Muscle of arm (tissue), 1 donor: ENCODE measurements at regions not wholly inside any gene's neighbourhood (a gene's known extent, or its start where the extent isn't known, plus 50 kb on each side); places are given as distances from the start of the nearest gene placed in this dataset.
A peak's percentile ranks its signal among the peaks of the same experiment; 100 is the strongest.

ENCODE experiments used
- DNase-seq: peaks from one replicate; pipeline ENCODE4 v3.0.0-alpha.2; 2013

DNA sequence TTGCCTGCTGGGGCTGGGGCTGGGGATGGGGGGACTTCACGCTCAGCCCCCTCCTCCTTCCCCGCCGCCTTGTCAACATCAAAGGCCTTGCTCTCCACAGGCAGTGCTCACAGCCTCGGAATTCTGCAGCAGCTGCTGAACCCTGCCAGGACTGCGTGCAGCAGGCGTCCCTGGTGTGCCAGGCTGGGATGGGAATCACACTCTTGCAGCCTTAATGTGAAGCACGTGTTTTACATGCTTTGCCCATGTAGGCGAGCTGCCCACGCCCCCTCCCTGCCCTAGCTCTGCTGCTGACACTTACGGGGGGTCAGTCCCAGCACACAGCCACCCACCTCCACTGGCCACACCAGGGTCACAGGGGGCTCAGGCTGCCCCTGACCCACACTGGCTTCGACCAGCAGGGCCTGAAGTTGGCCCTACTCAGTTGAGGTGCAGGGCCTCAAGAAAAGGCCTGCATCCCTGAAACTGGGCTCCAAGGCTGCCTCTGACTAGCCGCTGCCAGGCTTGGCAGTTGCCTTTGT is 276.2 kb upstream of the RTL1 start:
- no peak for DNase-seq

DNA sequence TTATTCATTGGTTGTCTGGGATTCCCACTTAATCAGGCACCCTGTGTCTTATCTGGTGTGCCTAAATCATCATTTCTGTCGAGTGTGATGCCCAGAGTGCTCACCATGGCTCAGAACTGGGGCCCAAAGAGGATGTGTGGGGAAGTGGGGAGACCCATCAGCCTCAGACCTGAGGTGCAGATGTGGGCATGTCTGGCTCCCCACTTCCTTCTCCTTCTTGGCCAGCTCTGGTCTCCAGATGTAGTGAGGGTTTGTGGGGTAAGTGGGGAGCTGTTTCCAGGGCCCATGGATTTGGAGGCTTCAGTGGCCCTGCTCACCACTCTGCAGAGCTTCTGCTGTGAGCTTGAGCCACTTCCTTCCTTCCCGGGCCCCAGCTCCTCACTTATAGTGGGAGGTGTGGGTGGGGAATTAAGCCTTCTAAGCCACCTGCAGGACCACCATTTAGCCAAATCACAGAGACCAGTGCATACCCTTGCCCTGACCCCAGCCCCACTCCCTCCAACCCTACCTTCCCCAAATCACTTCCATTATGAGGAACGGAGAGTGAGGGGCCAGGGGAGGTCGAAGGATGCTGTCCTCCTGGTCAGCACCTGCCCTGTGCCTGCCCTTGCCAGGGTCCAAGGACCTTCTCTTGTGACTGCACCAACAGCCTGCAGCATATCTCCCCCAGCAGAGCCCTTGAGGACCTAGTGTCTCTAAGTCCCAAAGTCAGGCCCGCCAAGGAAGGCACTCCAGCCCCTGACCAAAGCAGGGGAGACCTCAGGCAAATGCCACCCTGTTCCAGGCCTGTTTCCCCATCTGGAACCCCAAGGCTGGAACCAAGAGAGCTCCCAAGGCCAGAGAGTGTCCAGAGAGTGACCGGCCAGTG is 278.2 kb upstream of the RTL1 start:
- no peak for DNase-seq

DNA sequence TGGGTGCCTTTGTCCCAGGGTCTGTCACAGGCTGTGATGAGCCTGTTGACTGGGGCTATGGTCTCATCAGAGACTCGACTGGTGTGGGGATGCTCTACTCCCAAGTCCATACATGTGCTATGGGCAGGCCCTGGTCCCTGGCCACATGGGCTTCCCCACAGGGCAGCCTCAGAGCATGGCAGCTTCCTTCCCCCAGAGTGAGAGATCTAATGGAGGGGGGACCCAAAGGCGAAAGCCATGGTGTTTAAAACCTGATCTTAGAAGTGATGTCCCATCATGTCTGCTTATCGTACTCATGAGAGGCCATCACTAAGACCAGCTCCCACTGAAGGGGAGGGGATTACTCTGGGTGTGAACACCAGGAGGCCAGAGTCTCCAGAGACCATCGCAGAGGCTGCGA is 279.0 kb upstream of the RTL1 start:
- no peak for DNase-seq

DNA sequence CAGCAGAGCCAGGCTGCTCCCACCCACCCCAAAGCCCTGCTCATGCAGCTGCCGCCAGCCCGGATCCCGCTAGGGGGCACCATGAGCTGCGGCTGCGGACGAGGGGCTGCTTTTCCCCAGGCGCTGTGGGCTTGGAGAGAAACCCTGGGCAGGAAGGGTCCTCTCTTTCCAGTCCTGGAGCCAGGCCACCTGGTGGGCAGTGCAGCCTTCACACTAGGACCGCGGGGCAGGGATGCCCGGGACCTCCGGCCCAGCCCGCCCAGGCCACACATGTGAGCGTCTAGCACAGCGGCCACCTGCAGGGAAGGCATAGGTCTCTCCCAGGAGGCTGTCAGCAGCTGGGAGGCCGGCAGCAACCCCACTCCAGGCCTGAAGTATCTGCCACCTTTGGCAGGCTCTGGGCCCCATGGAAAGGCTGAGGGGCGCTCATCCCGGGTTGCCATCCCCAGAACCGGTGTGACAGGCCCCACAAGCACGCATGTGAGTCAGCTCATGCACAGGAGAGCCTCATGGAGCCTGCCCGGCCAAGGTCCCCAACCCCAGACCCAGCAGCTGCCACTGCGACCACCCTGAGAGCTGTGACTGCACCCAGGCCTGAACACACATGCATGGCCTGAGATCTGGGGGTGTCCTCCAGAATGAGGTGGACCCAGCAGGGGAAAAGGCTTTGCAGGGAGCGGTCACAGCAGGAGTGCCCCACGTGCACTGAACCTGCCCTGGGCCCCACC is 280.0 kb upstream of the RTL1 start:
- no peak for DNase-seq

DNA sequence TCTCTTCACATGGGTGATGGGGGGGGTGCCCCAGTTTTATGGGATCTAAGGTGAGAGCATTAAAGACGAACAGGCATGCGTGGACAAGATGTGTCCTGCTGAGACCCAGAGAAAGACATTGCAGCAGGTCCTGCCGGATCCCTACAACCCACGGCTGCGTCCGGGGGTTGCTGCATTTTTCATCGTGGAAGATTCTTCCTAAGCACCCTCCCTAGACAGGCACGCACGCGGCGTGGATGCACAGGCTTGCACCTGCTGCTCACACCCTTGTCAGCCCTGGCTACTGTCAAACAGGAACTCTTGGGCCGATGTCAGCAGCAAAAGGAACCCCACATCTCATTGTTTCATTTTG is 280.6 kb upstream of the RTL1 start:
- no peak for DNase-seq

DNA sequence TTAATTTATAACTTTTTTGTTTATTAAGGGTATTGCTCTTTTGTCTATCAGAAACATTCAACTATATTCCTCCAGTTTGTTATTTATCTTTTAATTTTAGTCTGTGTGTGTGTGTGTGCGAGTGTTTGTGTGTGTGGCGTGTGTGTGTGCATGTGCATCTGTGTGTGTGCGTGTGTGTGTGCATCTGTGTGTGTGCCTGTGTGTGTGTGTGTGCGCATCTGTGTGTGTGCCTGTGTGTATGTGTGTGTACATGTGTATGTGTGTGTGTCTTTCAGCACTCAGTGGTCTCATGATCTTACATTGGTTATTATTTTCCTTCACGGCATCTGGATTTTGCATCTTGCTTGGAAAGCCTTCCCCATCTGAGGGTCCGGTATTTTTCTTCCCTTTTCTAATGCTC is 281.1 kb upstream of the RTL1 start:
- DNase-seq = peak; percentile 41

DNA sequence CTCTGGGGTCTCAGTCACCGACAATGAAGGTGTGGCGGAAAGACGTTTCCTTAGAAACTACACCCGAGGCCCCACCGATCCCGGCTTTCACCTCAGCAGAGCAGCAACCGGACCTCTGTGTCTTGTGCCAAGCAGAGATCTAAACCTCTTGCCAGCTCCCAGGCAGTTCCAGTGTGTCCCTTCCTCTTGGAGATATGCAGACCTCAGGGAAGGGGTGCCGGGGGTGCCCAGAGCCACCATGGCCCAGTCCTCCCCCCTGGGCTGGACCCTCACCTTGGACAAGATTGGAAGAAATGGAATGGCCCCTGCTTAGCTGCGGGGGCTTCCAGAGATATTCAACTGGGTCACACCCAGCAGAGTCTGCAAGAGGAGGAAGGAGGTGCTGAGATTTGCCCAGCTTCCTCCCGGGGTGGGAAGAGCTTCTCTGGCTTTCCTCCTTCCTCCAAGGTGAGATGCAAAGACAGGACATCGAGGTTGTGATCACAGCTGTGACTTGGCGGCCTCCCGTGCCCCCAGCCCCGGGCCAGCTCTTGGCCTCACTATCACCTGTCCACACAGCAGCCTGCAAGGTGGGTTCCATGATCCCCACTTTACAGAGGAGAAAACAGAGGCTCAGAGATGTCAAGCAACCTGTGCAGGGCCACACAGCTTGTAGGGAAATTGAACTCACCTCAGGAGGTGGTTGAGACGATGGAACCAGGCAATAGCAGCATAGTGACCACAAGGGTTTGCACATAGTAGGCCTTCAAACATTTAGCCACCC is 281.7 kb upstream of the RTL1 start:
- DNase-seq = no peak

DNA sequence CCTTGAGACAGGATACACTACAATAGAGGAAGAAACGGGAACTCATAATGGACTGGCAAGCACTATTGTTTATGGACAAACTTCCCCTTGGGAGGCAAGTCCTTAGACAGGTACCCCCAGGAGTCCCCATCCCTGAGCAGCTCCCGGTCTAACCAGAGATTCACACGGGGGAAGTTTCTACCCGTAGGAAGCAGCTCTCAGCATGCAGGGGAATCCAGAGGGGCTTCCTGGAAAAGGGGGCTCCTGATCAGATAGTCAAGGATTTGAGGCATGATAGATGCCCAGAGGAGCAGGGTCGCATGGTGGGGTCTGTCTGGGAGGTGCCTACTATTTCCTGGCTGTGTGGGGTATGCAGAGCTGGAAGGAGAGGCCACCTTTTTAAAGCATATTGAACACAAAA is 282.4 kb upstream of the RTL1 start:
- DNase-seq = no peak

DNA sequence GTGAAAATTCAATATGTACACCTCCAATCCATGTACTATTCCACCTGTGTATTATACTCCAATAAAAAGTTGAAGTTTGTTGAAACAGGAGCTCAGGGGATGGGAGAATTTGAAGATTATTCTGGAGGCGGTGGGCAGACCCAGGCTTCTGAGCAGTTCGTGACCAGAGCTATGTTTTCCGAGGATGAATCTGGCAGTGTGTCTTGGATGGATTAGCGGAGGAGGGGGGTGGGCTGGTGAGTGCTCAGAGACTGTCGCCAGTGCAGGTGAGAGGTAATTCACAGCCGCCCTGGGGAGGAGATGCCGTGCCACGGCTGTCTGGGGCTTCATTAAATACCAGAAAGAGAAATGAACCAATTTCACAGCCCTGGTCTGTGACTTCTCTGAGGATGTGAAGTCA is 283.0 kb upstream of the RTL1 start:
- DNase-seq = no peak

DNA sequence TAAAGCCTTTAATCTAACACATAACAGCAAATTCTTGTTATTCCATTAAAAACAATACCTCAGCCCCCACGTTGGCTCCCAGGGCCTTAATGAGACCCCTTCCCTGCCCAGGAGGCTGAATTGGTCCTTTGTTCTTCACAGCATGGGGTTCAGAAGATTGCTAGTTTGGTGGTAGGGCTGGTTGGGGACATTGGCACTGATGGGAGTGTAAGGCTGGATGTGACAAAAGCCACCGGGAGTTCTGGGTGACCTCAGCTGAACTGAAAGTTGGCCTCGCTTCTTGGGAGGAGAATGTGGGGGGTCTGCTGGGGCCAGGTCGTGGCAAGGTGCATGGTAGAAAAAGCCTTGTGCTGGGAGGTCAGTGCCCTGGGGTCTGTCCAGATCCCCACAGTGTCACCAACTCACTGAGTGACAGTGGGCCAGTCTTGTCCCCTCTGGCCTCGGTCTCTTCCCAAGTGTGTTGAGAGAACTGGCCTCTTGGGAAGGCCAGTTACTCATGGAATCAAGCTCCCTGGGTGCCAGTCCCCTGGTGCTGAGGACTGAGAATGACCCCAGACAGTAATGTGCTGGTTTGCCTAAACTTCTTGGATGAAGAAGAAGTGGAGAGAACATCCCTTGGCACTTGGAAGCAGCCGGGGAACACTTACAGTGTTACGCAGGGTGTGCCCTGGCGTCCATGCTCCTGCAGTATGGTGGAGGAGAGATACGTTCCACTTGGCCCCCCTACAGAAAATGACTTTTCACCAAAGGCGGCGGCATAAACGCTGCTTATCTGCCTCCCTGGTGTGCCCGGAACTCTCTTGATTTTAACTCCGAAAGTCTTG is 283.7 kb upstream of the RTL1 start:
- DNase-seq = no peak

DNA sequence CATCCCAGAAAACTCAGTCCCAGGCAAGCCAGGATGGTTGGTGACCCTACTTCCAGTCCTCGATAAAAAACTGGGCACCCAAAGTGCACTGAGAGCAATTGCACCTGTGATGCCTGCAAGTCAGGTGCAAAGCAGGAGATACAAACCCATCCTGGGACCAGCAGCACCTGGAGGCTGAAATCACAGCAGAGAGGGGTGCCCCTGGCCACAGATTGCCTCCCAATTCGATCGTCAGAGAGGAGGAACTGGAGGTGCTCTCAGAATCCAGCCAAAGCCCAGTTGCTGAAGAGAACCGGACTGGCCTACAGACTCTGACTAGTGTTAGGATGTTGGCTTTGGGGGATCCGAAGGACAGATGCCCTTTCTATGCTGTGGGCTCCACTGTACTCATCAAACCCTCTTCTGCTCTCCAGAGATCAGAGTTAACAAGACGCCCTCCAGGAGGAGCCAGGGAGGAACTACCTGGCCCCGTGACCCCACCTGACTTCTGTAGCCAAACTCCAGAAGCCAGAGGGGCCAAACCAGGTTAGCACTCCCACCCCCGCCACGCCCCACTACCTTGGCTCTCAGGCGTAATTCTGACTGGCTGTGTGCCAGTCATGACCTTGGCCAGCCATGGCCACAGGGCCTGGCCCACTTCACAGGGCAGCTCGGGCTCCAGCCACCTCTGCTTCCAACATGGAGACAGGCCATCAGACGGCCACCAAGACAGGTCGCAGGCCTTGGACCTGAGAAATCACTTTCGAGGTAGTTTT is 284.5 kb upstream of the RTL1 start:
- no peak for DNase-seq

DNA sequence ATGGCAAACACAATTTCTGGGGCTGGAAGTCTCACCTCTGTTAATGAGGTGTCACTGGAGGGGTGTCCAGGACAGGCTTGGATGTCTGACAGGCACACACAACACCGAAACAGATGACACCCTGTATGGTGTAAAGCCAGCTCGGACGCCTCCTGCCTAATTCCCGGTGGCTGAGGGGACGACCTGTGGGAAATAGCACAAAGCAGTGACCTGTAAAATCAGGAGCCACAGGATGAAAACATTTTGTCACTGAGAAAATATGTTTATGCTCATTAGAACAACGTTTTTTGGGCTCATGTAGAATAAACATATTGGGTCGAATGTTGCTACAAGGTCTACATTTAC is 285.0 kb upstream of the RTL1 start:
- no peak for DNase-seq

DNA sequence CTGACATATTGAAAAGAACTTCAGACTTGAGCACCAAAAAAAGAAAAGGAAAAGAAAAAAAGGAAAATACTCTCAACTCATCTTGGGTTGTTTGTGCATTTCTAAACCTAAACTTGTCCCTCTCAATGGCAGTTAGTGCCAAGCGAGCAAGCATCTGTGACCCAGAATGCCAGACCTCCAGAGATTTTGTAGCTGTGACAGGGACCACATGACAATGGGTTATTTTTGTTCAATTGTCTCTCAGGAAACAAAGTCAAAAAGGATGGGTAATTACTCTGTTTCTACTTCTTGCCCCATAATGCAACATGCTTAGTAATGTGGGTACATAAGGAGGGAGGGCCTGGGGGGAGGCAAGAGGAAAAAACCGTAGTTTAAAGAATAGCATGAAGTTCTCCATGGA is 285.7 kb upstream of the RTL1 start:
- no peak for DNase-seq

DNA sequence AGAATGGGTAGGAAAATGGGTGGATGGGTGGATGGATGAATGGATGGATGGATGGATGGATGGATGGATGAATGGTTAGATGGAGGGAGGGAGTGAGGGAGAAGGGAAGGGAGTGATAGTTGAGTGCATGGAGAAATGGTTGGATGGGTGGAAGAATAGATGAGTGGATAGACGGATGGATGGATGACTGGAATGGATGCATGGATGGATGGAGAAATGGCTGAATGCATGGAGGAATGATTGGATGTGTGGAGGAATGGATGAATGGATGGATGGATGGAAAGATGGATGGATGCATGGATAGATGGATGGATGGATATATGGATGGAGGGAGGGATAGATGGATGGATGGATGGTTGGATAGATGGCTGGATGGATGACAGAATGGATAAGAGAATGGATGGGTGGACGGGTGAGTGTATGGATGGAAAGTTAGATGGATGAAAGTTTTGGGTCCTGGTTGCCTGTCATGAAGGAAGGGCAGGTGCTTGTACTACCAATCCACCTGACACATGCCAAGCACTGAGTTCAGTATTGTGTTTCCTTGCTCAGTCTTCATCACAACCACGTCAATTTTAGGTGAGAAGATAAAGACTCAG is 286.5 kb upstream of the RTL1 start:
- no peak for DNase-seq

DNA sequence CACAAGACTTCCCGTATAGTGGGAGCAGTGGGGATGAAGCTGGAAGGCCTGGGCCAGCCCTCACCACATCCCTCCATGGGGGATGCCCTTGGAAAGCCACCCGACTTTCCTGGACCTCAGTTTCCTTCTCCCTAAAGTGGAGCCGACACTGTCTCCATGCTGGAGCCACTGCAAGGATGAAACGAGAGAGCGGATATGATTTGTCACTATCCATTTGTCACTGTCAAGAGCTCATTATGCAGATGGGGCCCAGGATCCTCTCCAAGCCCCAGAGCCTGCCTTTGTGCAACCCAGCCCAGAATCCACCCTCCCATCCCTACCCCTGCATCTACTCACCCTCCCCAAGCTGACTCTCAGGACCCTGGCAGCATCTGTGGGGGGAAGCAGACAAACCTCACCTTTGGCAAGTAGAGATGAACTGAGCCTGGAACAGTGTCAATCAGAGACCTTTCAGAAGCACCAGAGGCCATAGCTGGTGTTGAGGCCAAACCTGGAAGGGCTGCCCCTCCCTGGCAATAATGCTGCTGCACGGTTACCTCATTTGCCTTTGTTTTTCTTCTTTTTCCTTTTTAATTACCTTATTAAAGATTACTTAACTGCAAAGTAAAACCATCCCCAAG is 287.7 kb upstream of the RTL1 start:
- DNase-seq = no peak

DNA sequence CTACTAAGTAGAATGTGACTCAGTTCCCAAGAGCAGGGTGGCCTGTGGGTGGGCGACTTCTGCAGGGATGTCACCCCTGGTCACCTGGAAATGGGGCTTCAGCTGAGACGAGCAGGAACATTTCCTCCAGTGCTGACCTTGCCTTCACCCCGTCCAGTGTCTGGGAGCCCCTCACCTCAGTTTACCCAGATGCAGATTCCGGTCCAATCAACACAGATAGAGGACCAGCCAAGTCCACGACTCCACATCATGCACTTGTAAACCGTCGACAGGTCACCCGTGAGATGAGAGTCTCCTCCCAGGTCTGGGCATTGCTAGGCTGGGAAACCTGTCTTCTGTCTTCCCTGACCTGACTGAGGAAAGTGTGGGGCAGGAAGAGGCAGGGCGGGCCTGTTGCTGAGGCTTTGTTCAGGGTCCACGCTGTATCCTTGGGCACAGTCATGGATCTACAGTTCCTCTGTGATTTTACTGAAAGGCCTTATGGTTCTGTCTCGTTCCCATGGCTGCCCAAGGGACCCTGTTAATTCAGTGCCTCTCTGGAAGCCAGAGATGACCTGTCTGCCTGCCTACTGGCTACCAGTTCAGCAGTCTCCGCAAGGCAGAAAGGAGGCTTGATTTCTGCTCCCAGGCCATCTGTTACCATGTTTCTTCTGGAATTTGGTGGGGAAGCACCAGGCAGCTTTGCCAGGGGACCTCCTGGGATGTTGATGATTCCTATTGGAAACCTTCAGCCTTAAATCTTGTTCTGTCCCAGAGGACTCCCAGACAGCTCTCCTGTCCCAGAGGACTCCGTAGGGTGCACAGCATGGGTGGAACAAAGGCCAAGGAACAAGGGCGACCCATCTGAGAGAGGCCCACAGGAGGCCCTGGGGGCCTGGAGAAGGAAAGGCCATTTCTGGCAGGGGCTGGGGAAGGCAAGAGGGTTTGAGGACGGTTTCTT is 288.5 kb upstream of the RTL1 start:
- no peak for DNase-seq

DNA sequence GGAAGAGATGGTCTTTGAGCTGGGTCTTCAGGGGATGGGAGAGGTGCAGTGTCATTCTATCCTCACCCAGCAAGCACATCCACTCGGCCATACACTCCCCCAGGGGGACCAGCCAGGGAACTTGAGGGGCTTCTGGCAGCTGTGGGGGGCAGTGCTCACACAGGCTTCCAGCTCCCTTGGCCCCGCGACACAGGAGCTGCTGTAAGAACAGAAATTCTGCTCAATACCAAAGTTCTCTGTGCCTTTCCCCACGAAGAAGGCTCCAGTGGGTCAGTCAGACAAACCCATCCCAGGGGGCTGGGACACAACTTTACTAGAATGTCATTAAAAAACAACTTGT is 289.1 kb upstream of the RTL1 start:
- DNase-seq = no peak

DNA sequence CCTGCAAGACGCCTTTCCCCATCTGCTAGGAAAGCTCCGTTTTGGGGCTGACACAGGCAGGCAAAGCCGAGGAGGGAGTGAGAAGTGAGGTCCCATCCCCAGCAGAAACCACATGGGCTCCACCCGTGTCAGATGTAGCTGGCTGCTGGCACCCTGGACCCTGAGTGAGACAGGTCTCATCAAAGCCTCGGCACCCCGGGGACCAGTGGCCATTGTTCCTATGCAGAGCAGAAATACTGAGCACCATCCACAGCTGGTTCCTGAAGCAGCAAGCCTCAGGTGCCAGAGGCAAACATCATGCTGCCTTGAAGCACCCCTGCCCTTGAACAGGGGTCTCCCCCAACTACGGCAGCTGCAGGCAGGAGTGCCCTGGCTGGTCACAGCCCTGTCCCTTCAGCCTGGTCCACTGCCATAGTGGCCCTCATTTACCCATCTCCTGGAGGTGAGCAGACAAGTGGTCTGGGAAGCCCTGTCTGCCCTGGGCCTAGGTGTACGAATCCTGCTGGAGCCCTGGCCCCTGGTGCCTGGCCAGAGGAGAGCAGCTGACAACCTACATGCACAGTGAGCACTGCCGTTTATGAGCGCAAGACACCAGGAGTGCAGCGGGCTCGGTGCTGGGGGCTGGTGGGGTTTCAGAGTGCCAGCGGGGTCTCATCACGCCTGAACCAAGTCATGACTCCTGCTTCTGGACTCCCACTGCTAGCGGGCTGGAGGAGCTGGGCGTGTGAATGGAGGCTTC is 289.8 kb upstream of the RTL1 start:
- no peak for DNase-seq
